ENCODE measurements at regions not wholly inside any gene's neighbourhood (a gene's known extent, or its start where the extent isn't known, plus 50 kb on each side); places are given as distances from the start of the nearest gene placed in this dataset.

- no peak for TF ChIP-seq EZH2 (IDR thresholded peaks at IDR 0.05)
- no peak for TF ChIP-seq POLR2AphosphoS5 (IDR thresholded peaks at IDR 0.05; ENCODE audit: borderline replicate concordance, low read depth, low read length)
- TF ChIP-seq FOXP2 (optimal IDR thresholded peaks at IDR 0.05; ENCODE audit: control extremely low read depth, extremely low read length, insufficient read depth), result no peak
Observed at GRCh38 chr2:204040016-204040415, 103.5 kb downstream of the ICOS start.
